Thyroid gland (tissue), 4 donors: ENCODE measurements at regions not wholly inside any gene's neighbourhood (a gene's known extent, or its start where the extent isn't known, plus 50 kb on each side); places are given as distances from the start of the nearest gene placed in this dataset.

Source experiments
- DNase-seq, 2 donors: peaks; one replicate each; pipeline ENCODE4 v3.0.0-alpha.2; 2019
- H3K27ac ChIP-seq, 3 donors: fragments of 200-600 bp; sonication (generic); 1 replicate in 2 of 3; 2 replicates in 1 of 3; pipeline ENCODE4 v1.5.1; 2016 to 2019; ENCODE audit warnings: mild to moderate bottlenecking in 1 of 3, moderate library complexity in 1 of 3
- H3K27me3 ChIP-seq: fragments of 200-600 bp; sonication (generic); one replicate; pipeline ENCODE4 v1.5.1; 2019
- H3K36me3 ChIP-seq, 2 donors: fragments of 200-600 bp; sonication (generic); one replicate each; pipeline ENCODE4 v1.5.1; 2016 to 2019
- H3K4me1 ChIP-seq, 2 donors: fragments of 200-600 bp; sonication (generic); one replicate each; pipeline ENCODE4 v1.5.1; 2017 to 2019
- H3K4me3 ChIP-seq, 3 donors: fragments of 200-600 bp; sonication (generic); replicated peaks in 1 of 3; 1 replicate in 2 of 3; 2 replicates in 1 of 3; pipeline ENCODE4 v1.5.1; 2016; ENCODE audit warnings: mild to moderate bottlenecking in 1 of 3
- H3K9me3 ChIP-seq: fragments of 200-600 bp; sonication (generic); one replicate; pipeline ENCODE4 v1.5.1; 2017
- CTCF ChIP-seq, 6 experiments: fragments of 200-600 bp in 3 of 6; fragments of 450-650 bp in 3 of 6; sonication (generic) in 3 of 6; IDR thresholded peaks; one replicate each; pipeline ENCODE4 v1.5.1; 2016 to 2019; ENCODE audit warnings: antibody characterized with exemption in 6 of 6, mild to moderate bottlenecking in 2 of 6, inconsistent platforms in 1 of 6, moderate library complexity in 1 of 6
- POLR2A ChIP-seq, 2 donors: fragments of 450-650 bp; IDR thresholded peaks; one replicate each; pipeline ENCODE4 v1.6.1; 2017; ENCODE audit warnings: antibody characterized with exemption in 2 of 2, mild to moderate bottlenecking in 2 of 2, moderate library complexity in 1 of 2
- WGBS, 2 donors: methylation state at CpG; one replicate each; pipeline ENCODE4 v1.1.5; 2017; 5-methylcytosine and 5-hydroxymethylcytosine counted together
- intact Hi-C: fragments of 100-400 bp; cut with DNase I; formaldehyde crosslinking; loops from one replicate; pipeline ENCODE4 v1.15.1; 2023

- no peak for DNase-seq
- no peaks in the 10 kb centered on the region for H3K27me3 ChIP-seq
- H3K27ac ChIP-seq, result no peak overlapping the region
- no peaks in the 10 kb centered on the region for H3K36me3 ChIP-seq
- TF ChIP-seq CTCF (IDR thresholded peaks at IDR 0.05), result no peak
- TF ChIP-seq POLR2A (IDR thresholded peaks at IDR 0.05), result no peak
- no peak overlapping the region for H3K4me3 ChIP-seq
- intact Hi-C loops, result no loop called here
- H3K4me1 ChIP-seq, result no peaks in the 10 kb centered on the region
- 22 to 25% methylated on average over 1 of the region's 1 CpG for WGBS, 2 donors
- H3K9me3 ChIP-seq, result no peaks in the 10 kb centered on the region
Observed at GRCh38 chr2:163077241-163077640, 238.7 kb upstream of the KCNH7 start.

DNA sequence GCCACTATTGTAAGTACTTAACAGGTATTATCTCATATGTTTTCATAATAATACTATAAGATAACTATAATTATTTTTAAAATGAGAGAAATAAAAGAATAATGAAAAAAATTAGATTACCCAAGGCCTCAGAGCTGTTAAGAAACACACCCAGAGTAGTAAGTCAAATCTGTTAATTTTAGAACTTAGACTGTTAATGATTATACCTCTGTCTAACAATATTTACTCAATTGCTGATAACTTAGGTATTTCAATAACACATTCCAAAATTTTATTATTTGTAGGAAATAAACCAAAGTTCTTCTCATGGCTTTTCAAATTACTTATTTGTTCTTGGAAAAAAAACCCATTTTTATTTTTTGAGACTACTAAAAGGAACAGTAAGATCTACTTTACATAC is 227.5 kb upstream of the KCNH7 start:
- Histone ChIP-seq H3K4me3 (no peak overlapping the region), H3K27me3 (no peaks in the 10 kb centered on the region), H3K36me3 (no peaks in the 10 kb centered on the region), H3K4me1 (no peaks in the 10 kb centered on the region), H3K9me3 (no peaks in the 10 kb centered on the region), H3K27ac (no peak overlapping the region)
- no peak for DNase-seq
- intact Hi-C loops, result no loop called here
- TF ChIP-seq CTCF (IDR thresholded peaks at IDR 0.05) (no peak), POLR2A (IDR thresholded peaks at IDR 0.05) (no peak)

DNA sequence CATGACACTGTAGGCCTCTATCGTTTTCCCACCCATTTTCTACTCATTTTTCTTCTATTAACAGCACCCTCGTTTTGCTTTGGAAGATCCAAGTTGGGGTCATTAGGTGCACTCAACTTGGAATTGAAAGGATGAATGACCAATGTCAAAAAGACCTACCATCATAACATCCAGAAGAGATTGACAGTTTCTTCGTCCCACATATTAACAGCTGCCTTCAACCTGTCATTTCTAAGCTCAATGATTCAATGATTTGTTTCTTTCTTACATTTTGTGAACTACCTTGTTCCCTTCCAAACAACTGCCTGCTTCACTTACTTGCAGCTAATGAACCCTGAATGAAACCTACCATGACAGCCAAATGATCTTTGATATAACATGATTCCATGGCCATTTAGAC is 224.0 kb upstream of the KCNH7 start:
- H3K36me3 ChIP-seq, result no peaks in the 10 kb centered on the region
- H3K27ac ChIP-seq, result no peak overlapping the region
- TF ChIP-seq POLR2A (IDR thresholded peaks at IDR 0.05) (no peak), CTCF (IDR thresholded peaks at IDR 0.05) (no peak)
- H3K4me1 ChIP-seq, result no peaks in the 10 kb centered on the region
- intact Hi-C loops, result no loop called here
- 81% methylated on average over 3 of the region's 3 CpGs for WGBS, 2 donors
- no peaks in the 10 kb centered on the region for H3K9me3 ChIP-seq
- H3K4me3 ChIP-seq, result no peak overlapping the region
- H3K27me3 ChIP-seq, result no peaks in the 10 kb centered on the region
- no peak for DNase-seq

DNA sequence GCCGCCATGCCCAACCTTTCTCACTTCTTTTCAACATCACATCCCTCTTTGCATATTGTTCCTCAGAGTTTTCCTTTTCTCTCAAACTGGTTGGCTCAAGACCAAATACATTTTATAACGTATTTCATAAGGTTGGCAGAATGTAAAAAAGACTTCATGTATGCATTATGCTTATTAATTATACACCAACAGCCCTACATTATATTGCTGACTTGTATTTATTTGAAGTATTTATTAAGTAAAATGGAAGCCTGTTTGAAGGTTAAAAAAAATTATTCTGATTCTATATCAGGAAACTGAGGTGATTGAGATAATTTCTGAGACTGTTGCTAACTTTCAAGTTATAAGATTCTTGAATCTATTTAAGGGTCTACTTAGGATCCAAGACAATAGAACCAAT is 208.0 kb upstream of the KCNH7 start:
- Histone ChIP-seq H3K36me3 (no peaks in the 10 kb centered on the region), H3K4me1 (no peaks in the 10 kb centered on the region), H3K27me3 (no peaks in the 10 kb centered on the region), H3K27ac (no peak overlapping the region), H3K4me3 (no peak overlapping the region), H3K9me3 (no peaks in the 10 kb centered on the region)
- intact Hi-C loops, result no loop called here
- no peak for DNase-seq
- no peak for TF ChIP-seq CTCF (IDR thresholded peaks at IDR 0.05)
- no peak for TF ChIP-seq POLR2A (IDR thresholded peaks at IDR 0.05)
- 87 to 91% methylated on average over 2 of the region's 2 CpGs for WGBS, 2 donors

GRCh38 chr2:163045830-163046229 is 207.3 kb upstream of the KCNH7 start:
- Histone ChIP-seq H3K27ac (no peak overlapping the region), H3K9me3 (no peaks in the 10 kb centered on the region), H3K36me3 (no peaks in the 10 kb centered on the region), H3K4me3 (no peak overlapping the region), H3K4me1 (no peaks in the 10 kb centered on the region), H3K27me3 (no peaks in the 10 kb centered on the region)
- 52 to 54% methylated on average over 2 of the region's 2 CpGs for WGBS, 2 donors
- no peak for DNase-seq
- TF ChIP-seq CTCF (IDR thresholded peaks at IDR 0.05) (no peak), POLR2A (IDR thresholded peaks at IDR 0.05) (no peak)
- intact Hi-C loops, result no loop called here
